Nucleus accumbens (tissue), 56 donors: ENCODE measurements at regions not wholly inside any gene's neighbourhood (a gene's known extent, or its start where the extent isn't known, plus 50 kb on each side); places are given as distances from the start of the nearest gene placed in this dataset.
"Not testable (repeated sequence)": the region's sequence is repeated elsewhere in the genome, so short reads cannot be mapped to it uniquely, and the experiment has no call there.

Experiments used
- DNase-seq, 56 donors: peaks; one replicate each; lab custom pipeline; 2025; lab: John Stamatoyannopoulos, UW

DNA sequence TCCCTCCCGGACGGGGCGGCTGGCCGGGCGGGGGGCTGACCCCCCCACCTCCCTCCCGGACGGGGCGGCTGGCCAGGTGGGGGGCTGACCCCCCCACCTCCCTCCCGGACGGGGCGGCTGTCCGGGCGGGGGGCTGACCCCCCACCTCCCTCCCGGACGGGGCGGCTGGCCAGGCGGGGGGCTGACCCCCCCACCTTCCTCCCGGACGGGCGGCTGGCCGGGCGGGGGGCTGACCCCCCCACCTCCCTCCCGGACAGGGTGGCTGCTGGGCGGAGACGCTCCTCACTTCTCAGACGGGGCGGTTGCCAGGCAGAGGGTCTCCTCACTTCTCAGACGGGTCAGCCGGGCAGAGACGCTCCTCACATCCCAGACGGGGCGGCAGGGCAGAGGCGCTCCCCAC lies 168.5 kb upstream of the SPRED2 start:
- not testable (repeated sequence) for DNase-seq

- not testable (repeated sequence) for DNase-seq
Measured at GRCh38 chr2:65600351-65600750, 168.0 kb upstream of the SPRED2 start.

- DNase-seq: no peak
Measured at GRCh38 chr2:65599693-65600092, 167.3 kb upstream of the SPRED2 start.

DNA sequence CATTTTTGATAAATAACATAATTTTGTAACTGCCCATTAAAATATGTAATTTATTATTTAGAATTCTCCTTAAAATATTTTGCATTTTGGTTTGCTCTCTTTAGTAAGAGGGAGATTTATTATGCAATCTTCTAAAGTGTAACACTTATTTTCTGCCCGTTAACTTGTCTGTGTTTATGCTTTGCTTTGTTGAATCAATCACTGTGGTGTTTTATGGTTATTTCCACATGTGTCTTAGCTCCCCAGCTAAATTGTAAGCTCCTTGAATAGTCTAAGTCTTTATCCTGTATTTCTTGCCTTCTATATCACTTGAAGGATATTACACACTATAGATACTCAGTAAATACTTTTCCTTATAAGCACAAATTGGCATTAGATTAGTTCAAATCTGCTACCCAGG lies 166.6 kb upstream of the SPRED2 start:
- no peak for DNase-seq

GRCh38 chr2:65598264-65598663 lies 165.9 kb upstream of the SPRED2 start:
- DNase-seq: no peak

- no peak for DNase-seq
Measured at GRCh38 chr2:65595630-65596029, 163.2 kb upstream of the SPRED2 start.

- DNase-seq: no peak
Measured at GRCh38 chr2:65594150-65594549, 161.8 kb upstream of the SPRED2 start.

DNA sequence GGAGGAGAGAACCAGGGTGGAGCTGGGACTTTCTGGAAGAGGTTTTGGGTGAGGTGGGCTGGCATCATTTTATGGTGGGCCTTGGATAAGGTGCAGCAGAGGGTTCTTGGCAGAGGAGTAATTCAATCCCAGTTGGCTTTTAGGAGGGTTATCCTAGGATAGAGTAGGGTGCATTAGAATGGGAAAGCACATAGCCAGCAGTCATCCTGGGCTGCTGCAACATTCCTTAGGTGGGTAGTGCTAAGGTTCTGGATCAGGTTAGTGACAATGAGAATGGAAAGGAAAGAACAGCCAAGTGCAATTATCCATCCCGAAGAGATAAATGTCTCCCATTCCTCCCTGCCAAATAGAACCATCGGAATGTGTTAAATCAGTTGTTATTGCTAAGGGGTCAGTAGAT lies 157.3 kb upstream of the SPRED2 start:
- DNase-seq: no peak

DNA sequence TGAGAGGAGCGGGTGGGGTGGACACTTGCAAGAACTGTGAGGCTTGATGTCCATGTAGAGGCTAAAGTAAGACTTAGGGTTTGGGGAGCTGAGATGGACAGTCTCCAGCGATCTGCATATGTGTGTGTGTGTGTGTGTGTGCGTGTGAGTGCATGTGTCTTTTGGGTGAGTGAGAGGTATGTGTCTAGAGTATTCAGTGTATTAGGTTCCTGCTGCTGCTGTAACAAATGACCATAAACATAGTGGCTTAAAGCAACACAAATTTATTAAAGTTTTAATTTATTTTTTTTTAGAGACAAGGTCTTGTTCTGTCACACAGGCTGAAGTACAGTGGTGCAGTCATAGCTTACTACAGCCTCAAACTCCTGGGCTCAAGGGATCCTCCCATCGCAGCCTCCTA lies 155.4 kb upstream of the SPRED2 start:
- DNase-seq: no peak

DNA sequence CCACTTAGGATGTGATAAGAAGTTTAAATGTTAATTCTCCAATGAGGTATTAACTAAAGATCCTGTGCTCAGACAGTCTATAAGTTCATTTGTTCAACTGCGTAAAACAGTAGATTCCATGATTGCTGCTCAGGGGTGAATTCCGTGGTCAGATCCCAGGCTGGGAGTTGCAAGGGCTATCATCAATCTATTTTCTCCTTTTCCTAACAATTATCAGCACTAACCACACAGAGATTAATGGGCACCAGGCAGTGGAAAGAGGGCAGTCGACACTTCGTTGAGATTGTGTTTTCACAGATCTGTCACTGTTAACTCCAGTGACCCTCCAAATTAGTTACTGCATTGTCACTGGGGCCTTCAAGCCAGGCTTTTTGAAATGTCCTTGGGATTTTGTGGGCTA lies 154.1 kb upstream of the SPRED2 start:
- no peak for DNase-seq

GRCh38 chr2:65583061-65583460 lies 150.7 kb upstream of the SPRED2 start:
- no peak for DNase-seq

DNA sequence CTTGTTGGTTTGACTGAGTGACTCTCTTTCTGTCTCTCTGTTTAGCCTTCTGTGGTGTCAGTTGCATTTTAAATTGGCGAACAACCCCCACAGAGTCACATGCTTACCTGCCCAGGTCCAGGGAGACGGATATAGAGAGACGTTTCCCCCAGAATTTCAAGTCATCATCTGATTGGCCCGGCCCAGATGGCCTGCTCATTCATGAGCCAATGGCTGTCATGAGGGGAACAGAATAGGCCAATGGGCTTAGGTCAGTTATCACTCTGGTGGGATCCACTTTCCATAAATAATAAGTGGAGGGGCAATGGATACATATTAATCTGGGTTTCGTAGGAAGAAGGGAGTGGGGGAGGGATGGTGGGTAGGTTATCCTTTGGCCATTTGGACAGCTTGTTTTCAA lies 150.0 kb upstream of the SPRED2 start:
- no peak for DNase-seq

DNA sequence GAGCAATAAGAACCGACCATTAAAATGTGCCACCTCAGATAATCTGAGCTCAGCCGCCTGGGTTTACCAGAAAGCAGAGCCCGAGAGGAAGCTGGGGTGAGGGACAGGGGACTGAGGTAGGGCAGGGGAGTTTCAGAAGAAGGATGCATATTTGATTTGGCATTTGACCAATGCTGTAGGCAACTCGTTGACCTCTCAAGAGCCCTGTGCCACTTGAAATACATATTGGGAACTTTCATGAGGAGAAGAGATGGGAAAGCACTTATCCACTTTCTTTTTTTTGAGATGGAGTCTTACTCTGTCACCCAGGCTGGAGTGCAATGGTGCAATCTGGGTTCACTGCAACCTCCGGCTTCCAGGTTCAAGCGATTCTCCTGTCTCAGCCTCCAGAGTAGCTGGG lies 148.4 kb upstream of the SPRED2 start:
- DNase-seq: no peak

DNA sequence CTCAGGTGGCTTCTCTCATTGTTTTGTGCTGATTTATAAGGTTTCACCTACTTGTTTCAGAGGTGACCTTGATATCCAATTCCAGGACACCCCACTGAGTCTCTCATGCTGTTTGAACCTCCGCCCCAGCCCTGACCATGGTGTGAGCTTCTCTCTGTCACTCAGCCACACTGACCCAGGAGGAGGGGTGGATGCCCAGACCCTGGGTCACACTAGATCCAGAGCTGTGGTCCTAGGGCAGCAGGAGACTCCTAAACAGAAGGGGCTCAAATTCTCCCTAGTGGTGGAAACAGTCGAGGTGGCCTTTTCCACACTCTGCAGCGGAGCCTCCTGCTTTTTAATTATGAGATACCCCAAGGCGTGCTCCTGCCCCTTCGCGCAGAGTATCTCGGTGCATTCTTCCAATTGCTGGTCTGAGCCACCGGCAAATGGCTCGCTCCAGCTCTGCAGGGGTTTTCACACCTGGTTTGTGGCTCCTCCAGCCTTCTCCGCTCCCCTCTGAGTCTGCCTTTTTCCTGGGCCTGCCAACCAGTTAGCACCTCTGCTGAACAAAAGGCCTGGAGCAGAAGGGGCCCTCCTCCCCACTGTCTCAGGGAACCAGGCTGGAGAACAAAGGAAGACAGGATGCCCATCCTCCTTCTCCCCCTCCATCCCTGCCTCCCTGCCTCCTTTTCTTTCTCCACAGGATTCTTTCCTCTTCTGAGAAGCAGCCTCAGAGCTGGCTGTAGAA lies 147.3 kb upstream of the SPRED2 start:
- no peak for DNase-seq

GRCh38 chr2:65577654-65578053 lies 145.3 kb upstream of the SPRED2 start:
- DNase-seq: no peak

GRCh38 chr2:65576861-65577601 lies 144.6 kb upstream of the SPRED2 start:
- DNase-seq: no peak

DNA sequence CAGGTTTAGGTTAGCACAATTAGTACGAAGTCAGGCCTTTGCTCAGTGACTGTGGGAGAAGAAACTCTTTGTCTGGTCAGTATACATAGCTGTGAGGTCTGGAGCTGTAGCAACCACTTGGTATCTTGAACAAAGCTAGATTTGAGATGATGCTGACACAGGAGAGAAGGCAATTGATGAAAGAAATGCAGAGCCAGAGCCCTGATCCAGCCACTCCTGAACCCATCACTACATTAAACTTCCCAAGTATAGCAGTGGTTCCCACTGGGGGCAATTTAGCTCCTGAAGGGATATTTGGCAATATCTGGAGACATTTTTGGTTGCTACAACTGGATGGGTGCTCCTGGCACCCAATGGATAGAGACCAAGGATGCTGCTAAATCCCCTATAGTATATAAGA lies 143.9 kb upstream of the SPRED2 start:
- DNase-seq: no peak

GRCh38 chr2:65574993-65575392 lies 142.6 kb upstream of the SPRED2 start:
- no peak for DNase-seq

DNA sequence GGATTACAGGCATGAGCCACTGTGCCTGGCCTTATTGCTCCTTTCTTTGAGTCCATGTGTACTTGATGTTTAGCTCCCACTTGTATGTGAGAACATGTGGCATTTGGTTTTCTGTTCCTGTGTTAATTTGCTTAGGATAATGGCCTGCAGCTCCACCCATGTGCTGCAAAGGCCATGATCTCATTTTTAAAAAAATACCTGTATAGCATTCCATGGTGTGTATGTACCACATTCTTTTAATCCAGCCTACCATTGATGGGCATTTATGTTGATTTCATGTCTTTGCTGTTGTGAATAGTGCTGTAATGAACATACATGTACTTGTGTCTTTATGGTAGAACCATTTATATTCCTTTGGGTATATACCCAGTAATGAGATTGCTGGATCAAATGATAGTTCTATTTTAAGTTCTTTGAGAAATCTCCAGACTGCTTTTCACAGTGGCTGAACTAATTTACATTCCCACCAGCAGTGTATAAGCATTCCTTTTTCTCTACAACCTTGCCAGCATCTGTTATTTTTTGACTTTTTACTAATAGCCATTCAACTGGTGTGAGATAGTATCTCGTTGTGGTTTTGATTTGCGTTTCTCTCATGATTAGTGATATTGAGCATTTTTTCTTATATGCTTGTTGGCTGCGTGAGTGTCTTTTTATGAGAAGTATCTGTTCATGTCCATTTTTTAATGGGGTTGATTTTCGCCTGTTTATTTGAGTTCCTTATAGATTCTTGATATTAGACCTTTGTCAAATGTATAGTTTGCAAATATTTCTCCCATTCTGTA lies 136.4 kb upstream of the SPRED2 start:
- DNase-seq: not testable (repeated sequence)

DNA sequence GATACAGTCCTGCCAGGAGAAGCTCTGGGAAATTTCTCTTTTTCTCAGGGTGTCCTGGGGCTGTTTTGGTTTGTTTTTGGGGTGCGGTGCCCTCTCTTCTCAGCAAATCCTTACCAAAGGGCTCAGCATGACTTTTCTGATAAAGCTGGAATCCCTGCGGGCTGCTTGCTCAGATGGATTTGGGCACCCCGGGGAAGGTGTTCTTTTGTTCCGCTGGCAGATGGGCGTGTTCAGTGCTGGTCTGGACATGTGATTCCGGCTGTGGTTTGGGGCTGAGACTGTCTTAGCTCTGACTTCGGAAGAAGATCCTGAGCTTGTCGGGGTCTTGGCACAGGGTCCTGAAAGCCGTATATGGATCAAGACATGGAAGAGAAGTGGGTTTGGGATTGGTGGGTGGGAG lies 134.2 kb upstream of the SPRED2 start:
- DNase-seq: no peak

GRCh38 chr2:65565681-65566080 lies 133.3 kb upstream of the SPRED2 start:
- no peak for DNase-seq

GRCh38 chr2:65564299-65564698 lies 131.9 kb upstream of the SPRED2 start:
- no peak for DNase-seq
